K562 (cell line): ENCODE measurements at regions not wholly inside any gene's neighbourhood (a gene's known extent, or its start where the extent isn't known, plus 50 kb on each side); places are given as distances from the start of the nearest gene placed in this dataset.

ENCODE experiments used
- C11orf30 ChIP-seq: fragments of 450-650 bp; IDR thresholded peaks from 2 replicates; pipeline ENCODE4 v1.6.1; 2016; ENCODE audit warnings: low read depth, mild to moderate bottlenecking
- EP300 ChIP-seq: IDR thresholded peaks from 2 replicates; pipeline ENCODE4 v1.6.1; 2012; ENCODE audit warnings: low read length, improper control_type of control experiment
- MBD2 ChIP-seq: sonication (generic); IDR thresholded peaks from 2 replicates; pipeline ENCODE4 v1.6.1; 2016; ENCODE audit warnings: low read depth, borderline replicate concordance
- NFXL1 ChIP-seq: fragments of 450-650 bp; formaldehyde crosslinking; IDR thresholded peaks from 2 replicates; pipeline ENCODE4 v1.4.0; 2021; ENCODE audit warnings: mild to moderate bottlenecking
- TARDBP ChIP-seq: fragments of 450-650 bp; IDR thresholded peaks from 2 replicates; pipeline ENCODE4 v1.6.1; 2016
- TOE1 ChIP-seq, 2 experiments: fragments of 450-650 bp in 1 of 2; sonication (generic) in 1 of 2; formaldehyde crosslinking in 1 of 2; IDR thresholded peaks; 2 replicates each; pipeline versions ENCODE4 v1.7.1 to v1.8.0; 2016 to 2022; ENCODE audit warnings: borderline replicate concordance in 2 of 2, mild to moderate bottlenecking in 2 of 2, antibody characterized with exemption in 1 of 2, inconsistent platforms in 1 of 2, low read depth in 1 of 2, missing genetic modification reagents in 1 of 2, moderate library complexity in 1 of 2
- ZNF57 ChIP-seq: fragments of 450-650 bp; formaldehyde crosslinking; IDR thresholded peaks from 2 replicates; pipeline ENCODE4 v1.4.0; 2020; ENCODE audit warnings: mild to moderate bottlenecking, moderate library complexity
- TF ChIP-seq, protein P1 (sequence below), 3 experiments: IDR thresholded peaks in 2 of 3; conservative IDR thresholded peaks in 1 of 3; 2 replicates each; pipeline ENCODE4 v1.5.1; 2011 to 2012; ENCODE audit warnings: low read length in 3 of 3, mild to moderate bottlenecking in 3 of 3, control low read depth in 2 of 3, improper control_type of control experiment in 1 of 3, inconsistent platforms in 1 of 3, low read depth in 1 of 3, mixed read lengths in 1 of 3, moderate library complexity in 1 of 3; ENCODE audit not compliant: insufficient read depth in 2 of 3

DNA sequence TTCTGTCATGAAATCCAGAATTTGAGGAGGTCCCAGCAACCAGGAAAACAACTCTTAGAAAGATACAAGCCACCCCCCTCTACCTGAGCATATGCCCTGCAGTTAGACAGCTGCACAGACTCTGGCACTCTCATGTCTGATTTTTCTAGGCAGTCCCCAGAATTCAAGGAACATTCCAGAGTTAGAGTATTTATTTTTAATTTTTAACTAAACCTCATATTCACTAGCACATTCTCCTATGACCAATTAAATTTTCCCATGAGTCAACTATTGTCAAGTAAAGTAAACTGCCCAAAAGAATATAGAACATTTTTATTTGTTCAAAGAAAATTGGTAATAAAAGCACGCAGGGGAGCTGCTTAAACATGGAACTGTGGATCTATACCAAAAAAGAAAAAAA is 490.5 kb upstream of the SEMA6A start:
- TF ChIP-seq TOE1 (IDR thresholded peaks at IDR 0.05; ENCODE audit: borderline replicate concordance), result no peak
- TF ChIP-seq TOE1 (CRISPR knock-in tag; IDR thresholded peaks at IDR 0.05; ENCODE audit: borderline replicate concordance, low read depth), result no peak
- TF ChIP-seq MBD2, result no peak
- TF ChIP-seq EP300, result no peak
- TF ChIP-seq NFXL1 (CRISPR knock-in tag), result no peak
- TF ChIP-seq C11orf30, result no peak
- TF ChIP-seq ZNF57, result no peak
- no peak for TF ChIP-seq TARDBP
- TF ChIP-seq, protein P1, sequence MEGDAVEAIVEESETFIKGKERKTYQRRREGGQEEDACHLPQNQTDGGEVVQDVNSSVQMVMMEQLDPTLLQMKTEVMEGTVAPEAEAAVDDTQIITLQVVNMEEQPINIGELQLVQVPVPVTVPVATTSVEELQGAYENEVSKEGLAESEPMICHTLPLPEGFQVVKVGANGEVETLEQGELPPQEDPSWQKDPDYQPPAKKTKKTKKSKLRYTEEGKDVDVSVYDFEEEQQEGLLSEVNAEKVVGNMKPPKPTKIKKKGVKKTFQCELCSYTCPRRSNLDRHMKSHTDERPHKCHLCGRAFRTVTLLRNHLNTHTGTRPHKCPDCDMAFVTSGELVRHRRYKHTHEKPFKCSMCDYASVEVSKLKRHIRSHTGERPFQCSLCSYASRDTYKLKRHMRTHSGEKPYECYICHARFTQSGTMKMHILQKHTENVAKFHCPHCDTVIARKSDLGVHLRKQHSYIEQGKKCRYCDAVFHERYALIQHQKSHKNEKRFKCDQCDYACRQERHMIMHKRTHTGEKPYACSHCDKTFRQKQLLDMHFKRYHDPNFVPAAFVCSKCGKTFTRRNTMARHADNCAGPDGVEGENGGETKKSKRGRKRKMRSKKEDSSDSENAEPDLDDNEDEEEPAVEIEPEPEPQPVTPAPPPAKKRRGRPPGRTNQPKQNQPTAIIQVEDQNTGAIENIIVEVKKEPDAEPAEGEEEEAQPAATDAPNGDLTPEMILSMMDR (IDR thresholded peaks at IDR 0.05 in 2 of 3, conservative IDR thresholded peaks at IDR 0.05 in 1 of 3; ENCODE audit: insufficient read depth in 2 of 3, low read depth in 1 of 3, low read length in 3 of 3), result no peak
